LNCaP clone FGC (cell line): ENCODE measurements at regions not wholly inside any gene's neighbourhood (a gene's known extent, or its start where the extent isn't known, plus 50 kb on each side); places are given as distances from the start of the nearest gene placed in this dataset.
A peak's percentile ranks its signal among the peaks of the same experiment; 100 is the strongest.

Experiments
- DNase-seq: peaks from one replicate; pipeline ENCODE4 v3.0.0-alpha.2; 2011; ENCODE audit warnings: low read depth
- H3K4me3 ChIP-seq: 2 replicates; pipeline ENCODE4 v1.5.1; 2011; ENCODE audit warnings: mild to moderate bottlenecking, low read depth, low read length, control low read depth
- TF ChIP-seq, protein P1 (sequence below): IDR thresholded peaks from 2 replicates; pipeline ENCODE4 v1.5.1; 2012; ENCODE audit warnings: mild to moderate bottlenecking; ENCODE audit not compliant: control insufficient read depth, insufficient read depth; ENCODE audit errors: extremely low read depth

DNA sequence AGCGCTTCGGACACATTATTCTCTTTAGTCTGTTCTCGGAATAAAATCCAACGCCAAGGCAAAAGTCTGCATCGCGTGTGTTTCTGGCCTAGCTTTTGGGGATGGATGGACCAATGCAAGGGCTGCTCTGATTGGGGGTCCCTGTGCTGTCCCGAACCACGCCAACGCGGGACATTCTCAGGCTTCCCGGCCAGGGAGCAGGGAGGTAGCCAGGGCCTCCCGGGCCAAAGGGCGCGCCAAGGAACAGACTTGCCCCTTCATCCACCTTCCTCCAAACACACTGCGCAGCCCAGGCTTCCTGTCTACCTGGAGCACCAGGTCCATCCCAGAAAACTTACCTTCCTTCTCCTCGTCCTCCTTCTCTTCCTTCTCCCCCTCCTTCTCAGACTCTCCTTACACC lies 113.0 kb upstream of the SELENOP start:
- DNase-seq: no peak
- TF ChIP-seq, protein P1, sequence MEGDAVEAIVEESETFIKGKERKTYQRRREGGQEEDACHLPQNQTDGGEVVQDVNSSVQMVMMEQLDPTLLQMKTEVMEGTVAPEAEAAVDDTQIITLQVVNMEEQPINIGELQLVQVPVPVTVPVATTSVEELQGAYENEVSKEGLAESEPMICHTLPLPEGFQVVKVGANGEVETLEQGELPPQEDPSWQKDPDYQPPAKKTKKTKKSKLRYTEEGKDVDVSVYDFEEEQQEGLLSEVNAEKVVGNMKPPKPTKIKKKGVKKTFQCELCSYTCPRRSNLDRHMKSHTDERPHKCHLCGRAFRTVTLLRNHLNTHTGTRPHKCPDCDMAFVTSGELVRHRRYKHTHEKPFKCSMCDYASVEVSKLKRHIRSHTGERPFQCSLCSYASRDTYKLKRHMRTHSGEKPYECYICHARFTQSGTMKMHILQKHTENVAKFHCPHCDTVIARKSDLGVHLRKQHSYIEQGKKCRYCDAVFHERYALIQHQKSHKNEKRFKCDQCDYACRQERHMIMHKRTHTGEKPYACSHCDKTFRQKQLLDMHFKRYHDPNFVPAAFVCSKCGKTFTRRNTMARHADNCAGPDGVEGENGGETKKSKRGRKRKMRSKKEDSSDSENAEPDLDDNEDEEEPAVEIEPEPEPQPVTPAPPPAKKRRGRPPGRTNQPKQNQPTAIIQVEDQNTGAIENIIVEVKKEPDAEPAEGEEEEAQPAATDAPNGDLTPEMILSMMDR: no peak
- H3K4me3 ChIP-seq: no peak overlapping the region

DNA sequence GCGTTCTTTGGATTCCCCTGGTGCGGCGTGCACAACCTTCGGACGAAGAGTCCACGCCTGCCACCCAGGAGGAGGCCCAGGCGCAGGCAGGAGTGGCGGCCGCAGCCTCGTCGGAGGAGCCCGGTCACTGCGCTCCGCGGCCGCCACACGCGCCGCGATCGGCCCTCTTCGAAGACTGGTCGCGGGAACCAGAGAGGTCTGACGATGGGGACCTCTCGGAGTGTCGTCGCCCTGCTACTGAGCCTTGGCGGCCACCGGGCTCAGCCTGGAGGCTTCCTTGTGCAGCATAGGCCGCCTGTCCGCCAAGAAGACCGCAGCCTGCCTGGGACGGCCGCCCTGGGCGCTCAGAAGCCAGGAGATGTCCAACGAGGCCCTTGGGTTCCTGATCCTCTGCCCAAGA lies 112.5 kb upstream of the SELENOP start:
- TF ChIP-seq, protein P1: no peak
- no peak overlapping the region for H3K4me3 ChIP-seq
- DNase-seq: no peak

DNA sequence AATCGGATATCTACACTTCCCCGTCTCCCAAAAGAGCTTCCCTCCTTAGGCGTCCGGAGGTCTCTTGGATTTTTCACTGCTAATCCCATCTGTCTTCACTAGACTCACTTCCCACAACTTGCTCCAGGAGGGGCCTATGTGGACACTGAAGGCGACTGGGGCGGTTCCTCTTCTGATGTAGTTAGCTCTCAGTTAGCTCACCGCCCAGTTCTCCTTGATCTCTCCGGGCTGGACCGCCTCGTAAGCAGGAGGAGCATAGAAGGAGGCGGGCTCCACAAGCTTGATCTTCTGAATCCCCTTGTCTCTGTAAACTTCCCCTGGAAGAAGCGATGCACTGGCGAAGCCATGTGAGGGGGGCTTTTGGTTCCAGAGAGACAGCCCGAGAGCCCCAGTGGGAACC lies 112.0 kb upstream of the SELENOP start:
- no peak for DNase-seq
- TF ChIP-seq, protein P1: no peak
- H3K4me3 ChIP-seq: no peak overlapping the region

DNA sequence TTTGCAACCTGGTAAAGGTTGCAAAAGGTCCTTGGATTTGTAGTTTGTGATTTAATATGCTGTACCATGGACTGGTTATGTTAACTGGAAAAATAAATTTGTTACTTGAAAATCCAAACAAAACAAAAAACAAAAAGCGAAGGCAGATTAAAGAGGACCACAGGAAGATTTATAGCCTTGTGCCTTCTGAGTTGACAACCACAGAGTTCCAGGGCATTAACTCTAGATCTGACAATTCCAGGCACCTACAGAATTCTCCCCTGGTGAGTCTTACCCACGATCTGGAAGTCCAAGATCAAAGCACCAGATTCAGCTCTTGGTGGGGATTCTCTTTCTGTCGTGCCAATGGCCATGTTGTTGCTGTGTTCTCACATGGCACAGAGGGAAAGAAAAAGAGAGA lies 107.9 kb upstream of the SELENOP start:
- TF ChIP-seq, protein P1: no peak
- no peak for DNase-seq
- no peak overlapping the region for H3K4me3 ChIP-seq

DNA sequence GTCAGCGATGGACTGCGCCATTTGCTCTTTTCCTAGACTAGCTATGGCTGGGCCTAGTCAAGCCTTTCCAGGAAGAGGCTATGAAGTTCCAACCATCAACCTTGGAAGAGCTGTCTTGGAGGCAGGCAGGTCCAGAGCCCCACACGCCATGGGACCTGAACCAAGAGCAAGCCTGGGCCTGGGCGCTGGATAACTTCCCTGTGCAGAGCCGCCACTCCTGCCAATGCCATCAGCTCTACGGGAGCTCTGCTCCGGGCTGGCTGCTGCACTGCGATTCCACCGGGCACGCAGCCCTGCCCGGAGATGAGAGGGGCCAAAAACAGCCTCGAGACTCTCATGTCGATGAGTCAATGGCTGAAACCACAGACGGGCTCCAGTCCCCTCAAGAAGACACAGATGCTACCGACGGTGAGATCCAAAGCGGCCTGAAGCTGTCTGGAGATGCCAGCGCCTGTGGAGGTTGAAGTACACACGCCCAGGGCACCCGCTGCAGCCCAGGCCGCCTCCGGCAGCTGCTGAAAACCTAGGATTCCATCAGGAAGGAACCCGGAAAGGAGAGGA lies 103.7 kb upstream of the SELENOP start:
- H3K4me3 ChIP-seq: no peak overlapping the region
- DNase-seq: no peak
- TF ChIP-seq, protein P1: no peak

DNA sequence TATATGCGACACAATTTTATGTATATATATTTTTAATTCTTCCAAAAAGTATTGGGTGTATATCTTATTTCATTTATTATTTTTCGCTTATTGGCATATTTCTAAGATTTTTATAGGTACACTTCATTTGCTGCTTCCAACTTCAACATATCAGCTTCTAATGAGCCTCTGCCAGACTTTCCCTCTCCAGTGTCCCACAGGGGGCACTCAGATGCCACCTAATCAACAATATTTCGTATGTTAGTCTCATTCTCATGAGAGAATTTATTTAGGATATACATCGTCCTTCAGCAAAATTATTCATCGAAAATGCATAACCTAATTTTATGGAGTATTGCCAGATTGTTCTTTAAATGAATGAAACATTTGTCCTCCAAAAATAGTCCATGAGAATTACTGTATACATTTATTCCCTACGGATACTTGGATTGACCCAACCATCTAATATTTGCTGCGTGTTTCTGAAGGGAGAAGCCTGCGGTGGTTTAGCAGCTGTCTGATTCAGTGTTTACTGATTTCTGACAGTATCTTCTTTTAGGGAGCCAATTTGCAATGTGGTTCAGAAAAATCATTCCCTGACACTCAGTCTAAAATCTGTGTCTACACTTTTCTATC lies 100.6 kb upstream of the SELENOP start:
- TF ChIP-seq, protein P1: peak; percentile 33
- DNase-seq: no peak
- no peak overlapping the region for H3K4me3 ChIP-seq
